ENCODE measurements at regions not wholly inside any gene's neighbourhood (a gene's known extent, or its start where the extent isn't known, plus 50 kb on each side); places are given as distances from the start of the nearest gene placed in this dataset.

DNA sequence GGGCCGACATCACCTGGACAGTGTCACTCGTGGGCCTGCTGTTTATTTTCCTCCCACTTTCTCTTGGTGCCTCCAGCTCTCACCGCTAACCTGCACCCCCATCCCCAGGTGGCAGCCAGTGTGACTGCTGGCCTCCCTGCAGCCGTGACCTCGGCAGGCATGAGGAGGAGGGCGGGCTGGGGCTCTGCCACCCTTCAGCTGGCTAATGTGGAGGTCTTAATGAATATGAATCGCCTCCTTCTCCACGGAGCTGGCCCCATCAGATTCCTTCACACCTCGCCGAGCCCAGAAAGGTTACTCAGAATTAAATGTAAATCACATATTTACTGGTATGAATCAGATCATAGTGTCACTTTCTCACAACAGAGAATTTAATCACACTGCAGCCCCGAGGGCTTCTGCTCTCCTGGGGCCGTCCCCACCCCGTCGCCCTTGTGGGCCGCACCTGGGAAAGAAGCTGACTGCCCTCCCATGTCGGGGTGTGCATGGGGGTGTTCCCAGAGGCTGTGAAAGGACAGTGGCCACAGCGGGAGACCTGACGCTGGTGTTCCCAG is 171.1 kb upstream of the TLE3 start:
- 84% methylated on average over 18 of the region's 18 CpGs for WGBS
- Histone ChIP-seq H3K27me3 (replicated peaks; ENCODE audit: insufficient read depth) (no peaks in the 10 kb centered on the region), H3K4me3 (no peak overlapping the region), H3K9me3 (no peaks in the 10 kb centered on the region), H3K36me3 (no peaks in the 10 kb centered on the region), H3K4me1 (replicated peaks) (no peaks in the 10 kb centered on the region), H3K27ac (no peak overlapping the region)
- intact Hi-C loops (cut with DNase I) = loop anchor here (10.0 kb wide), 1 partner anchor 196 kb away; no protein-coding TSS in a partner anchor
- TF ChIP-seq, protein P1, sequence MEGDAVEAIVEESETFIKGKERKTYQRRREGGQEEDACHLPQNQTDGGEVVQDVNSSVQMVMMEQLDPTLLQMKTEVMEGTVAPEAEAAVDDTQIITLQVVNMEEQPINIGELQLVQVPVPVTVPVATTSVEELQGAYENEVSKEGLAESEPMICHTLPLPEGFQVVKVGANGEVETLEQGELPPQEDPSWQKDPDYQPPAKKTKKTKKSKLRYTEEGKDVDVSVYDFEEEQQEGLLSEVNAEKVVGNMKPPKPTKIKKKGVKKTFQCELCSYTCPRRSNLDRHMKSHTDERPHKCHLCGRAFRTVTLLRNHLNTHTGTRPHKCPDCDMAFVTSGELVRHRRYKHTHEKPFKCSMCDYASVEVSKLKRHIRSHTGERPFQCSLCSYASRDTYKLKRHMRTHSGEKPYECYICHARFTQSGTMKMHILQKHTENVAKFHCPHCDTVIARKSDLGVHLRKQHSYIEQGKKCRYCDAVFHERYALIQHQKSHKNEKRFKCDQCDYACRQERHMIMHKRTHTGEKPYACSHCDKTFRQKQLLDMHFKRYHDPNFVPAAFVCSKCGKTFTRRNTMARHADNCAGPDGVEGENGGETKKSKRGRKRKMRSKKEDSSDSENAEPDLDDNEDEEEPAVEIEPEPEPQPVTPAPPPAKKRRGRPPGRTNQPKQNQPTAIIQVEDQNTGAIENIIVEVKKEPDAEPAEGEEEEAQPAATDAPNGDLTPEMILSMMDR (IDR thresholded peaks at IDR 0.05) = no peak
- TF ChIP-seq POLR2AphosphoS5 (IDR thresholded peaks at IDR 0.05) (no peak), POLR2A (IDR thresholded peaks at IDR 0.05) (no peak)
- DNase-seq (ENCODE audit: low spot score) = no peak

DNA sequence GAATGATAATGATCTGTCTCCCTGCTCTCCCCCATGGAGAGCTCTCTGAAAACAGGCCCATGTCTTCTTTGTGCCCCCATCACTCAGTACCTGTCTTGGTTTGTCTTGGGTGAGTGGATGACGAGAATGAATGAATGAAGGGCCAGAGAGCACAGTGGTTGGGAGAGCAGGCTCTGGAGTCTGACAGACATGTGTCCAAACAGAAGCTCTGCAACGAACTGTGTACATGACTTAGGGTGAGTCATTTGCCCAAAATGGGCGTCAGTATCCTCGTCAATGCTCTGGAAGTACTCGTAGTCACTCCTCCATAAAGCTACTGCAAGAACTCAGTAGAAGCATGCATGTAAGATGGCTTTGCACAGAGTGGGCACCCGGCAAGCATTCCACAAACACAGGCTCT is 170.2 kb upstream of the TLE3 start:
- H3K4me3 ChIP-seq = no peak overlapping the region
- no peaks in the 10 kb centered on the region for H3K4me1 ChIP-seq (replicated peaks)
- H3K27ac ChIP-seq = no peak overlapping the region
- 81% methylated on average over 6 of the region's 6 CpGs for WGBS
- H3K27me3 ChIP-seq (replicated peaks; ENCODE audit: insufficient read depth) = no peaks in the 10 kb centered on the region
- no peaks in the 10 kb centered on the region for H3K36me3 ChIP-seq
- H3K9me3 ChIP-seq = no peaks in the 10 kb centered on the region
- TF ChIP-seq POLR2A (IDR thresholded peaks at IDR 0.05) (no peak), POLR2AphosphoS5 (IDR thresholded peaks at IDR 0.05) (no peak)
- TF ChIP-seq, protein P1 (IDR thresholded peaks at IDR 0.05) = no peak
- DNase-seq (ENCODE audit: low spot score) = no peak
- intact Hi-C loops (cut with DNase I) = loop anchor here (10.0 kb wide), 1 partner anchor 197 kb away; no protein-coding TSS in a partner anchor

DNA sequence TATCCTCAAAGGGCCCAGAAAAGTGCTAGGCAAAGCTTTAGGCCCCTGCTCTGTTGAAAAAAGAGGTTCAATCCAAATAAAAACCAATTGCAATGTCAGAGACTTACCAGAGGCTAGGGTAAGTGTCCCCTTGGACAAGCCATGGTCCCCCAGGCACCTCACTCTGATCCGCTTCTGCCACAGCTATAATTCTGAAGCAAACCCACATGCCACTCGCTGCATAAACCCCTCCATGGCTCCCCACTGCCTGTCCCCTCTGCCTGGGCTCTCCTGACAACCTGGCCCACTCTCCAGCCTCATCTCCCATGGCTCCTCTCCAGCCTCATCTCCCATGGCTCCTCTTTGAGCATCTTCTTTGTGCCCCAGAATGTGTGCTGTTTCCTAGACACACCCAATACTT is 169.6 kb upstream of the TLE3 start:
- TF ChIP-seq POLR2A (IDR thresholded peaks at IDR 0.05) = no peak
- TF ChIP-seq, protein P1 (IDR thresholded peaks at IDR 0.05) = no peak
- TF ChIP-seq POLR2AphosphoS5 (IDR thresholded peaks at IDR 0.05) = no peak
- Histone ChIP-seq H3K4me1 (replicated peaks) (no peaks in the 10 kb centered on the region), H3K4me3 (no peak overlapping the region), H3K9me3 (no peaks in the 10 kb centered on the region), H3K36me3 (no peaks in the 10 kb centered on the region), H3K27ac (no peak overlapping the region), H3K27me3 (replicated peaks; ENCODE audit: insufficient read depth) (no peaks in the 10 kb centered on the region)
- WGBS = 94% methylated on average over 2 of the region's 2 CpGs
- no peak for DNase-seq (ENCODE audit: low spot score)
- intact Hi-C loops (cut with DNase I) = loop anchor here (10.0 kb wide), 1 partner anchor 197 kb away; no protein-coding TSS in a partner anchor

DNA sequence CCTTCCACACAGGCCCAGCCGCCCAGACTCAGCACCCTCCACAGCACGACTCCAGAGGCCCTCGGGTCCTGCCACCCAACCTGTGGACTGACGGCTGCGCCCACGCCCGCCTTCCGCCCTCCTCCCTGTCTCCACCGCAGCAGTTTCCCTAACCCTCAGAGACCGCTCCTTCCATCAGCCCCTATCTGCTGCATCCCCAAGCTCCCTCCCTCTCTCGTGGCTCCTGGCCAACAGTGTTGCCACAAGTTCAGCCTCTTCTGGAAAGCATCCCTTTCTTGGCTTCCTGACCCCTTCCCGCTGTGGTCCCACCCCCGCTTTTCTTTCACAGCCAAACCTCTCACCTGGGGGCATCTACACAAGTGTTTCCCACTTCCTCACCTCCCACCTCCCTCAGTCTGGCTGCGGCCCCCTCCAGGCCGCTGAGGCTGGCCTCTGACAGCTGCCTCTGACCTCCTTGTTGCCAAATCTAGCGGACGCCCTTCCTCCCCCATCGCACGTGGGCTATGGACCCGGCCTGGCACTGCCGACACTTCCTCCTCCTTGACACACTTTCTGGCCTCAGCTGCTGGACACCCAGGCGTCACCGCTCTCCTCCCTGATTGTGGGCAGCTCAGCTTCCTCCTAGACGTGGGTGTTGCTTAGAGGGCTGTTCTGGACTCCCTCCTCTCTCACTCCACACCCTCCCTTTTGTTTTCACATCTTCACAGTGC is 168.8 kb upstream of the TLE3 start:
- Histone ChIP-seq H3K9me3 (no peaks in the 10 kb centered on the region), H3K4me3 (no peak overlapping the region), H3K4me1 (replicated peaks) (no peaks in the 10 kb centered on the region), H3K36me3 (no peaks in the 10 kb centered on the region), H3K27me3 (replicated peaks; ENCODE audit: insufficient read depth) (no peaks in the 10 kb centered on the region), H3K27ac (no peak overlapping the region)
- peak; percentile 36 for DNase-seq (ENCODE audit: low spot score)
- TF ChIP-seq, protein P1 (IDR thresholded peaks at IDR 0.05) = no peak
- TF ChIP-seq POLR2A (IDR thresholded peaks at IDR 0.05) (no peak), POLR2AphosphoS5 (IDR thresholded peaks at IDR 0.05) (no peak)
- 42% methylated on average over 23 of the region's 24 CpGs for WGBS
- intact Hi-C loops (cut with DNase I) = loop anchor here (10.0 kb wide), 1 partner anchor 198 kb away; no protein-coding TSS in a partner anchor

Measured in prostate gland (tissue), 2 donors.